NCI-H2029 treated with DMSO at 0.1 percent for 48 hours (cell line): ENCODE measurements at regions not wholly inside any gene's neighbourhood (a gene's known extent, or its start where the extent isn't known, plus 50 kb on each side); places are given as distances from the start of the nearest gene placed in this dataset.
"Not testable (repeated sequence)": the region's sequence is repeated elsewhere in the genome, so short reads cannot be mapped to it uniquely, and the experiment has no call there.

Source experiments
- DNase-seq: peaks from one replicate; lab custom pipeline; 2025; lab: John Stamatoyannopoulos, UW

GRCh38 chr2:16240402-16240801 is 300.1 kb downstream of the MYCN start:
- no peak for DNase-seq

GRCh38 chr2:16239296-16239850 is 299.0 kb downstream of the MYCN start:
- no peak for DNase-seq

- DNase-seq = no peak
These were observed 298.4 kb downstream of the MYCN start for GRCh38 chr2:16238786-16239185.

- DNase-seq = no peak
These were observed 297.8 kb downstream of the MYCN start for GRCh38 chr2:16238001-16238761.

GRCh38 chr2:16235747-16236146 is 295.4 kb downstream of the MYCN start:
- DNase-seq = no peak

GRCh38 chr2:16235291-16235690 is 294.9 kb downstream of the MYCN start:
- not testable (repeated sequence) for DNase-seq

GRCh38 chr2:16228951-16229350 is 288.6 kb downstream of the MYCN start:
- DNase-seq = no peak

GRCh38 chr2:16228471-16228870 is 288.1 kb downstream of the MYCN start:
- DNase-seq = no peak

GRCh38 chr2:16227811-16228462 is 287.6 kb downstream of the MYCN start:
- no peak for DNase-seq

GRCh38 chr2:16226943-16227664 is 286.8 kb downstream of the MYCN start:
- DNase-seq = peak; percentile 42

- no peak for DNase-seq
These were observed 286.0 kb downstream of the MYCN start for GRCh38 chr2:16226381-16226780.

GRCh38 chr2:16225545-16225944 is 285.2 kb downstream of the MYCN start:
- DNase-seq = no peak

GRCh38 chr2:16225071-16225470 is 284.7 kb downstream of the MYCN start:
- DNase-seq = no peak

- no peak for DNase-seq
These were observed 284.1 kb downstream of the MYCN start for GRCh38 chr2:16224298-16225045.

GRCh38 chr2:16223841-16224177 is 283.5 kb downstream of the MYCN start:
- no peak for DNase-seq

GRCh38 chr2:16223161-16223840 is 283.0 kb downstream of the MYCN start:
- DNase-seq = no peak

GRCh38 chr2:16222326-16222725 is 282.0 kb downstream of the MYCN start:
- no peak for DNase-seq

GRCh38 chr2:16221461-16222010 is 281.2 kb downstream of the MYCN start:
- no peak for DNase-seq

- no peak for DNase-seq
These were observed 279.1 kb downstream of the MYCN start for GRCh38 chr2:16219292-16219975.

GRCh38 chr2:16218625-16219024 is 278.3 kb downstream of the MYCN start:
- DNase-seq = no peak

- no peak for DNase-seq
These were observed 277.8 kb downstream of the MYCN start for GRCh38 chr2:16218161-16218560.
